HepG2 (cell line): ENCODE measurements at regions not wholly inside any gene's neighbourhood (a gene's known extent, or its start where the extent isn't known, plus 50 kb on each side); places are given as distances from the start of the nearest gene placed in this dataset.

Source experiments
- ATAC-seq: fragments of 200-7000 bp; cut with Tn5 transposase; 3 replicates; pipeline ENCODE4 v1.9.1; 2020; ENCODE audit warnings: mild to moderate bottlenecking, moderate library complexity
- BruUV-seq: library from RNA; stranded (reverse); fragments of 400-500 nt; replicated peaks from 2 replicates; lab custom pipeline; 2021; lab: Mats Ljungman, UMichigan
- CTCF ChIA-PET: fragments of 300-600 bp; formaldehyde crosslinking; extraction: SDS; loops from one replicate; lab custom pipeline; 2021; ENCODE audit warnings: low total read pairs, inconsistent platforms, low intra/inter-chr PET ratio; lab: Yijun Ruan, JAX
- POLR2A ChIA-PET: fragments of 350-600 bp; sonication (Branson Sonifier 250); formaldehyde crosslinking; loops from one replicate; lab custom pipeline; 2020; ENCODE audit warnings: antibody characterized with exemption, inconsistent platforms; lab: Yijun Ruan, JAX
- DNase-seq: peaks from one replicate; pipeline ENCODE4 v3.0.0-alpha.2; 2015; ENCODE audit warnings: low spot score
- FAIRE-seq: peaks from 3 replicates; lab custom pipeline; 2011; peaks lifted over from hg19 to GRCh38; lab: Jason Lieb, UNC
- H2AFZ ChIP-seq: one replicate; pipeline ENCODE4 v1.6.1; 2011; ENCODE audit warnings: low read length, inconsistent platforms
- H3K27ac ChIP-seq: fragments of 300-600 bp; 3 replicates; pipeline ENCODE4 v1.8.0; 2011; ENCODE audit warnings: mixed run types, mild to moderate bottlenecking, mixed read lengths, low read length, inconsistent platforms; ENCODE audit not compliant: insufficient read depth; ENCODE audit errors: extremely low read length
- H3K27me3 ChIP-seq, 2 experiments: fragments of 200-600 bp in 1 of 2; 2 replicates in 1 of 2; 3 replicates in 1 of 2; pipeline versions ENCODE4 v1.6.0 to v1.8.0; 2011; ENCODE audit warnings: low read length in 2 of 2, mild to moderate bottlenecking in 2 of 2, moderate library complexity in 2 of 2, inconsistent platforms in 1 of 2; ENCODE audit not compliant: insufficient read depth in 2 of 2, control insufficient read depth in 1 of 2
- H3K36me3 ChIP-seq, 2 experiments: fragments of 200-600 bp in 1 of 2; replicated peaks in 1 of 2; 2 replicates in 1 of 2; 3 replicates in 1 of 2; pipeline versions ENCODE4 v1.5.1 to v1.8.0; 2011; ENCODE audit warnings: low read length in 2 of 2, inconsistent platforms in 1 of 2; ENCODE audit not compliant: insufficient read depth in 2 of 2, control insufficient read depth in 1 of 2
- H3K4me1 ChIP-seq: 2 replicates; pipeline ENCODE4 v1.5.1; 2012; ENCODE audit warnings: low read length, inconsistent platforms; ENCODE audit not compliant: insufficient read depth
- H3K4me2 ChIP-seq: 2 replicates; pipeline ENCODE4 v1.6.0; 2011; ENCODE audit warnings: low read depth, low read length, inconsistent platforms
- H3K4me3 ChIP-seq, 3 experiments: fragments of 200-600 bp in 1 of 3; sonication (generic), shearing (Covaris generic) in 1 of 3; replicated peaks in 1 of 3; 2 replicates each; pipeline ENCODE4 v1.5.1; 2011 to 2016; ENCODE audit warnings: low read length in 3 of 3, inconsistent platforms in 2 of 3, low read depth in 2 of 3, mild to moderate bottlenecking in 2 of 3, control low read depth in 1 of 3, mixed read lengths in 1 of 3; ENCODE audit not compliant: insufficient read depth in 1 of 3
- H3K79me2 ChIP-seq: one replicate; pipeline ENCODE4 v1.6.1; 2011; ENCODE audit warnings: low read length, inconsistent platforms; ENCODE audit not compliant: insufficient read depth
- H3K9ac ChIP-seq: 2 replicates; pipeline ENCODE4 v1.6.0; 2011; ENCODE audit warnings: mild to moderate bottlenecking, low read depth, low read length, inconsistent platforms; ENCODE audit not compliant: insufficient read depth
- H3K9me3 ChIP-seq: 2 replicates; pipeline ENCODE4 v1.5.1; 2012; ENCODE audit warnings: mild to moderate bottlenecking, low read length
- H4K20me1 ChIP-seq: 2 replicates; pipeline ENCODE4 v1.6.0; 2011; ENCODE audit warnings: inconsistent platforms, mild to moderate bottlenecking, low read length, moderate library complexity; ENCODE audit not compliant: insufficient read depth
- CHD2 ChIP-seq: IDR thresholded peaks from 2 replicates; pipeline ENCODE4 v1.6.1; 2011; ENCODE audit warnings: low read depth, low read length, improper control_type of control experiment
- FOXO4 ChIP-seq: sonication (generic); formaldehyde crosslinking; conservative IDR thresholded peaks from 2 replicates; pipeline ENCODE4 v1.8.1; 2023; ENCODE audit warnings: missing genetic modification reagents
- KLF9 ChIP-seq: IDR thresholded peaks from 2 replicates; pipeline ENCODE4 v1.6.1; 2016; ENCODE audit warnings: low read depth
- MTA1 ChIP-seq: sonication (generic); formaldehyde crosslinking; IDR thresholded peaks from 2 replicates; pipeline ENCODE4 v1.4.0; 2020; ENCODE audit warnings: missing genetic modification reagents, mild to moderate bottlenecking, borderline replicate concordance
- NR2F6 ChIP-seq, 2 experiments: IDR thresholded peaks; 2 replicates each; pipeline ENCODE4 v1.6.1; 2016; ENCODE audit warnings: antibody characterized with exemption in 1 of 2, mild to moderate bottlenecking in 1 of 2
- TOPORS ChIP-seq: sonication (generic); formaldehyde crosslinking; IDR thresholded peaks from 2 replicates; pipeline ENCODE4 v1.8.0; 2023; ENCODE audit warnings: mild to moderate bottlenecking, missing genetic modification reagents
- ZNF282 ChIP-seq: fragments of 450-650 bp; IDR thresholded peaks from 2 replicates; pipeline ENCODE4 v1.6.1; 2018; ENCODE audit not compliant: partially characterized antibody
- ZNF318 ChIP-seq: sonication (generic); formaldehyde crosslinking; IDR thresholded peaks from 2 replicates; pipeline ENCODE4 v1.4.0; 2020; ENCODE audit warnings: mild to moderate bottlenecking, missing genetic modification reagents
- ZNF552 ChIP-seq: sonication (generic); formaldehyde crosslinking; IDR thresholded peaks from 2 replicates; pipeline ENCODE4 v1.9.0; 2022; ENCODE audit warnings: missing genetic modification reagents, mild to moderate bottlenecking, borderline replicate concordance
- ZNF773 ChIP-seq: sonication (generic); formaldehyde crosslinking; IDR thresholded peaks from 2 replicates; pipeline ENCODE4 v1.4.0; 2020; ENCODE audit warnings: missing genetic modification reagents, borderline replicate concordance
- ZNF792 ChIP-seq: IDR thresholded peaks from 2 replicates; pipeline ENCODE4 v1.6.1; 2016
- WGBS: methylation state at CpG from one replicate; pipeline ENCODE4 v1.1.6; 2017; ENCODE audit warnings: low lambda C conversion rate; 5-methylcytosine and 5-hydroxymethylcytosine counted together
- in situ Hi-C: cut with HindIII; loops from 2 replicates; pipeline ENCODE4 v1.10.0; 2017; ENCODE audit warnings: low pct_unique_long_range_greater_than_20kb; ENCODE audit not compliant: extremely low pct_ligation_motif_present
- intact Hi-C: fragments of 100-400 bp; cut with micrococcal nuclease; formaldehyde crosslinking; loops from one replicate; pipeline ENCODE4 v1.10.0; 2022; ENCODE audit not compliant: unreplicated experiment

- intact Hi-C loops (no loop called here), in situ Hi-C loops (no loop called here)
- CTCF ChIA-PET, result no interaction called here
- Histone ChIP-seq H4K20me1 (no peaks in the 10 kb centered on the region), H3K27ac (no peak overlapping the region), H3K4me3 (no peak overlapping the region), H3K4me1 (no peaks in the 10 kb centered on the region), H3K9ac (no peak overlapping the region), H3K79me2 (no peaks in the 10 kb centered on the region), H2AFZ (no peak overlapping the region), H3K4me2 (no peak overlapping the region), H3K27me3 (peaks cover 0 to 15% of the 10 kb centered on the region in 2 experiments; a peak in 1 of 5 replicates), H3K36me3 (no peaks in the 10 kb centered on the region), H3K9me3 (no peaks in the 10 kb centered on the region)
- WGBS, result 29% methylated on average over 4 of the region's 4 CpGs
- no peak for DNase-seq
- no TSS peak for BruUV-seq
- TF ChIP-seq FOXO4 (no peak), ZNF773 (no peak)
- FAIRE-seq, result no peak
- no peak for ATAC-seq
- POLR2A ChIA-PET, result no interaction called here
Observed at GRCh38 chr20:4469910-4470309, 216.3 kb upstream of the PRNP start.

GRCh38 chr20:4468114-4468513, 218.1 kb upstream of the PRNP start:
- POLR2A ChIA-PET, result no interaction called here
- ATAC-seq (no peak), DNase-seq (no peak), FAIRE-seq (no peak)
- intact Hi-C loops, result no loop called here
- CTCF ChIA-PET, result no interaction called here
- Histone ChIP-seq H3K4me2 (no peak overlapping the region), H3K4me1 (no peaks in the 10 kb centered on the region), H3K9ac (no peak overlapping the region), H3K36me3 (no peaks in the 10 kb centered on the region), H3K9me3 (no peaks in the 10 kb centered on the region), H2AFZ (no peak overlapping the region), H3K27me3 (peaks cover 0 to 15% of the 10 kb centered on the region in 2 experiments; a peak in 1 of 5 replicates), H3K4me3 (no peak overlapping the region), H4K20me1 (no peaks in the 10 kb centered on the region), H3K79me2 (no peaks in the 10 kb centered on the region), H3K27ac (no peak overlapping the region)
- no TSS peak for BruUV-seq
- WGBS, result 5% methylated on average over 1 of the region's 1 CpG
- in situ Hi-C loops, result no loop called here
- TF ChIP-seq TOPORS (CRISPR knock-in tag), result no peak
- TF ChIP-seq KLF9, result no peak
- no peak for TF ChIP-seq NR2F6 (IDR thresholded peaks at IDR 0.05)
- no peak for TF ChIP-seq NR2F6 (CRISPR knock-in tag; IDR thresholded peaks at IDR 0.05)
- TF ChIP-seq MTA1, result no peak
- no peak for TF ChIP-seq CHD2
- no peak for TF ChIP-seq ZNF282
- no peak for TF ChIP-seq ZNF318 (CRISPR knock-in tag)
- no peak for TF ChIP-seq ZNF792 (CRISPR knock-in tag)
- no peak for TF ChIP-seq ZNF552 (CRISPR knock-in tag)
